Neural progenitor cell (in vitro differentiated cells): ENCODE measurements at regions not wholly inside any gene's neighbourhood (a gene's known extent, or its start where the extent isn't known, plus 50 kb on each side); places are given as distances from the start of the nearest gene placed in this dataset.

ENCODE experiments used
- DNase-seq: peaks from one replicate; pipeline ENCODE4 v3.0.0-alpha.2; 2016; ENCODE audit warnings: low spot score
- H2AFZ ChIP-seq: fragments of 200-600 bp; sonication (generic); replicated peaks from 2 replicates; pipeline ENCODE4 v1.6.1; 2016; ENCODE audit warnings: antibody characterized with exemption
- H3F3A ChIP-seq: fragments of 200-600 bp; sonication (generic); 2 replicates; pipeline ENCODE4 v1.6.1; 2016; ENCODE audit warnings: antibody characterized with exemption, low read depth
- H3K27ac ChIP-seq: fragments of 200-600 bp; sonication (generic); 2 replicates; pipeline ENCODE4 v1.5.1; 2016; ENCODE audit warnings: mild to moderate bottlenecking
- H3K27me3 ChIP-seq: fragments of 200-600 bp; sonication (generic); 2 replicates; pipeline ENCODE4 v1.6.1; 2016; ENCODE audit warnings: mild to moderate bottlenecking, moderate library complexity
- H3K36me3 ChIP-seq: fragments of 200-600 bp; sonication (generic); 2 replicates; pipeline ENCODE4 v1.5.1; 2016
- H3K4me1 ChIP-seq: fragments of 200-600 bp; sonication (generic); 2 replicates; pipeline ENCODE4 v1.6.1; 2016; ENCODE audit warnings: mixed run types
- H3K4me2 ChIP-seq: fragments of 200-600 bp; sonication (generic); 2 replicates; pipeline ENCODE4 v1.6.1; 2016
- H3K4me3 ChIP-seq: fragments of 200-600 bp; sonication (generic); 2 replicates; pipeline ENCODE4 v1.5.1; 2016
- H3K79me2 ChIP-seq: fragments of 200-600 bp; sonication (generic); 2 replicates; pipeline ENCODE4 v1.6.1; 2016; ENCODE audit warnings: low read depth
- H3K9ac ChIP-seq: fragments of 200-600 bp; sonication (generic); 2 replicates; pipeline ENCODE4 v1.6.1; 2016
- H3K9me3 ChIP-seq: fragments of 200-600 bp; sonication (generic); 2 replicates; pipeline ENCODE4 v1.5.1; 2016; ENCODE audit warnings: low read depth
- H4K20me1 ChIP-seq: fragments of 200-600 bp; sonication (generic); 2 replicates; pipeline ENCODE4 v1.6.1; 2016; ENCODE audit warnings: low read depth
- H3K27ac Mint-ChIP-seq: 3 replicates; pipeline ENCODE4 v1.8.0; 2021; ENCODE audit warnings: mixed read lengths
- H3K27me3 Mint-ChIP-seq: 2 replicates; pipeline ENCODE4 v1.8.0; 2022; ENCODE audit warnings: low read depth, mild to moderate bottlenecking, inconsistent platforms, moderate library complexity, mixed read lengths; ENCODE audit not compliant: insufficient read depth
- H3K36me3 Mint-ChIP-seq: 3 replicates; pipeline ENCODE4 v1.8.0; 2021; ENCODE audit warnings: mixed read lengths
- H3K4me1 Mint-ChIP-seq: 3 replicates; pipeline ENCODE4 v1.8.0; 2021; ENCODE audit warnings: mixed read lengths
- H3K4me3 Mint-ChIP-seq: 3 replicates; pipeline ENCODE4 v1.8.0; 2021; ENCODE audit warnings: mild to moderate bottlenecking, moderate library complexity, mixed read lengths
- H3K9me3 Mint-ChIP-seq: 3 replicates; pipeline ENCODE4 v1.8.0; 2020; ENCODE audit warnings: mixed read lengths
- EZH2 ChIP-seq: fragments of 200-600 bp; sonication (generic); IDR thresholded peaks from 2 replicates; pipeline ENCODE4 v1.6.1; 2017; ENCODE audit warnings: antibody characterized with exemption, mild to moderate bottlenecking, moderate library complexity
- EZH2phosphoT487 ChIP-seq: fragments of 200-600 bp; sonication (generic); IDR thresholded peaks from 2 replicates; pipeline ENCODE4 v1.6.1; 2017; ENCODE audit warnings: antibody characterized with exemption
- TF ChIP-seq, protein P1 (sequence below): fragments of 200-600 bp; sonication (generic); IDR thresholded peaks from 2 replicates; pipeline ENCODE4 v1.5.1; 2017; ENCODE audit warnings: antibody characterized with exemption, mild to moderate bottlenecking

DNA sequence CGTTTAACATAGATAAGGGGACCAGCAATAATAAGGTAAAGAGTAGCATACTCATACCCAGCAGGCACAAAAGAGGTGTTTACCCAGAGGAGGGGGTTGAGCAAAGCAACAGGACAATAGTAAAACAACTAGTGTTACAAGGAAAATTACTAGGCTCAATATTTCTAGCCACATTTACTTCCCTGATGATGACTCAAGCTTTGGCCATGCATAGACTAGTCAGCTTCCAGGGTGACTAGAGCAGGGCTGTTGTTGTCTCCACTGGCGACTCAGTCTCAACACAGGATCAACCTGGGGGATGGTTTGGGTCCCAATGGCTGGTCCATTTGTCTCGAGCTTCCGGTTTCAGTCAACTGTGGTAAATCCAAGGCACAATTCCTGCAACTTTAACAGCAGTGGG, 217.7 kb upstream of the KCND2 start:
- H3K36me3 Mint-ChIP-seq, result no peaks in the 10 kb centered on the region
- Histone ChIP-seq H3K4me1 (no peaks in the 10 kb centered on the region), H3K4me2 (no peak overlapping the region), H3K9ac (no peak overlapping the region), H3K36me3 (no peaks in the 10 kb centered on the region), H3K27ac (no peak overlapping the region), H2AFZ (no peak overlapping the region), H3K79me2 (no peaks in the 10 kb centered on the region), H4K20me1 (no peaks in the 10 kb centered on the region), H3K4me3 (no peak overlapping the region), H3K27me3 (no peaks in the 10 kb centered on the region), H3K9me3 (no peaks in the 10 kb centered on the region), H3F3A (no peaks in the 10 kb centered on the region)
- H3K27me3 Mint-ChIP-seq, result peaks cover 5% of the 10 kb centered on the region
- TF ChIP-seq, protein P1, sequence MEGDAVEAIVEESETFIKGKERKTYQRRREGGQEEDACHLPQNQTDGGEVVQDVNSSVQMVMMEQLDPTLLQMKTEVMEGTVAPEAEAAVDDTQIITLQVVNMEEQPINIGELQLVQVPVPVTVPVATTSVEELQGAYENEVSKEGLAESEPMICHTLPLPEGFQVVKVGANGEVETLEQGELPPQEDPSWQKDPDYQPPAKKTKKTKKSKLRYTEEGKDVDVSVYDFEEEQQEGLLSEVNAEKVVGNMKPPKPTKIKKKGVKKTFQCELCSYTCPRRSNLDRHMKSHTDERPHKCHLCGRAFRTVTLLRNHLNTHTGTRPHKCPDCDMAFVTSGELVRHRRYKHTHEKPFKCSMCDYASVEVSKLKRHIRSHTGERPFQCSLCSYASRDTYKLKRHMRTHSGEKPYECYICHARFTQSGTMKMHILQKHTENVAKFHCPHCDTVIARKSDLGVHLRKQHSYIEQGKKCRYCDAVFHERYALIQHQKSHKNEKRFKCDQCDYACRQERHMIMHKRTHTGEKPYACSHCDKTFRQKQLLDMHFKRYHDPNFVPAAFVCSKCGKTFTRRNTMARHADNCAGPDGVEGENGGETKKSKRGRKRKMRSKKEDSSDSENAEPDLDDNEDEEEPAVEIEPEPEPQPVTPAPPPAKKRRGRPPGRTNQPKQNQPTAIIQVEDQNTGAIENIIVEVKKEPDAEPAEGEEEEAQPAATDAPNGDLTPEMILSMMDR, result no peak
- TF ChIP-seq EZH2phosphoT487 (no peak), EZH2 (no peak)
- peaks cover 6% of the 10 kb centered on the region for H3K4me1 Mint-ChIP-seq
- H3K9me3 Mint-ChIP-seq, result no peaks in the 10 kb centered on the region
- H3K4me3 Mint-ChIP-seq, result no peak overlapping the region
- no peak overlapping the region for H3K27ac Mint-ChIP-seq
- DNase-seq, result no peak

DNA sequence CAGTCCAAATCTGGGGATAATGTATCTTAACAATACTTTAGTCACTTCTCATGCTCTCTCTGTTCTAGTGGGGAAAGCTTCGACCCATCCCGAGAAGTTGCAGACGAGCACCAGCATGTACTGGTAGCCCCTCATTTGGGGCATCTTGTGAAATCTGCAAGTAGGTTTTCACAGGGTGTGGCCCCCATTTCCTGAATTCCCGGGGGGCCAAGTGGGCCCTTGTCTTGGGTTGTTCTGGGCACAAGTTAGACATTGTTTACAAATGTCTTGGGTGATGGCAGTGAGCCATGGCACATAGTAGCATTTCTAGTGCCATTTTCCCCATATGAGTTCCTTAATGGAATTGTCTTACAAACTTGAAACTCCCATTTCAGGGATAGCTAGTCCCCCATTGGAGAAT, 216.7 kb upstream of the KCND2 start:
- no peak for TF ChIP-seq EZH2
- TF ChIP-seq, protein P1, result no peak
- no peak for TF ChIP-seq EZH2phosphoT487
- no peaks in the 10 kb centered on the region for H3K9me3 ChIP-seq
- H3K4me2 ChIP-seq, result no peak overlapping the region
- H3K9ac ChIP-seq, result no peak overlapping the region
- H2AFZ ChIP-seq, result no peak overlapping the region
- no peak overlapping the region for H3K4me3 ChIP-seq
- peaks cover 5% of the 10 kb centered on the region for H3K27me3 Mint-ChIP-seq
- H3K79me2 ChIP-seq, result no peaks in the 10 kb centered on the region
- no peaks in the 10 kb centered on the region for H3K36me3 Mint-ChIP-seq
- peaks cover 6% of the 10 kb centered on the region for H3K4me1 Mint-ChIP-seq
- H3F3A ChIP-seq, result no peaks in the 10 kb centered on the region
- no peaks in the 10 kb centered on the region for H3K36me3 ChIP-seq
- H3K4me3 Mint-ChIP-seq, result no peak overlapping the region
- no peak overlapping the region for H3K27ac ChIP-seq
- H3K27me3 ChIP-seq, result no peaks in the 10 kb centered on the region
- DNase-seq, result no peak
- H3K4me1 ChIP-seq, result no peaks in the 10 kb centered on the region
- no peaks in the 10 kb centered on the region for H3K9me3 Mint-ChIP-seq
- no peak overlapping the region for H3K27ac Mint-ChIP-seq
- no peaks in the 10 kb centered on the region for H4K20me1 ChIP-seq

DNA sequence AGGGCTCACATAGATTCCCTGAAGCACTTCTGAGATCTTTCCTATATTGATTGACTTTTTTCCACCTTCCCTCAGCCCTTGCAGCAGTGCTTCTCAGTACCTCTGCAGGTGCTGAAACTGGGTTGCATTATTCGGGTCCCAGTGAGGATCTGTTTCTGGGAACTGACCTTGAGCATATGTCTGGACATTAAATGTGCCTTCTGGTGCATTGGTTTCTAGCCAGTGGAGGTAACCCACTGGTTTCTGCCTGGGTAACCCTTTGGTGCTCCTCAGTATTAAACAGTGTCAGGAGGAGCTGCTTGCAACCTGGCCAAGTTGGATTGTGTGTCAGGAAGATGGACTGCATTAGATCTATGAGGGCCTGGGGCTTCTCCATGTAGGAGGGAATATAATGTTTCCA, 213.3 kb upstream of the KCND2 start:
- Mint-ChIP-seq H3K4me1 (no peaks in the 10 kb centered on the region), H3K4me3 (no peak overlapping the region), H3K36me3 (no peaks in the 10 kb centered on the region), H3K27ac (no peak overlapping the region), H3K9me3 (no peaks in the 10 kb centered on the region), H3K27me3 (peaks cover 4% of the 10 kb centered on the region)
- Histone ChIP-seq H3K4me3 (no peak overlapping the region), H2AFZ (no peak overlapping the region), H3K4me2 (no peak overlapping the region), H3K36me3 (no peaks in the 10 kb centered on the region), H3K27me3 (no peaks in the 10 kb centered on the region), H3K4me1 (no peaks in the 10 kb centered on the region), H4K20me1 (no peaks in the 10 kb centered on the region), H3F3A (no peaks in the 10 kb centered on the region), H3K9ac (no peak overlapping the region), H3K9me3 (no peaks in the 10 kb centered on the region), H3K27ac (no peak overlapping the region), H3K79me2 (no peaks in the 10 kb centered on the region)
- TF ChIP-seq, protein P1, result no peak
- TF ChIP-seq EZH2, result no peak
- TF ChIP-seq EZH2phosphoT487, result no peak
- no peak for DNase-seq

DNA sequence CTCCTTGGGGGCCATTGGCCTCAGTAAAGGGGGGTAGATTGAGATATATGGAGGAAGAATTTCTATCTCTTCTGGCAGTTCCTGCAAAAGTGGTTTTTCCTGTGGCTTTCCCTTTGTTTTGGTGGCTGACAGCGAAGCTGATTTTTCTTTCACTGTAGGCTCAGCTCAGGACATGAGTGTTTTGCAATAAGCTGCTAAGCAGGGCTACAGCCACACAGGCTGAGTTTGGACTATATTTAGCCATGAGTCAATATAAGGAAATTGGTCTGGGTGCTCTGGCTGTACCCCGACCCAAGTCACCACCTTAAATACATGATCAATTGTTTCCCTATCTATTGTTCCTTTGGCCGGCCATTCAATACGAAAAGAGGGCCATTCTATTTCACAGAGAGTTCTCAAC, 212.7 kb upstream of the KCND2 start:
- Mint-ChIP-seq H3K4me1 (no peaks in the 10 kb centered on the region), H3K27ac (no peak overlapping the region), H3K4me3 (no peak overlapping the region), H3K36me3 (no peaks in the 10 kb centered on the region), H3K27me3 (peaks cover 3% of the 10 kb centered on the region), H3K9me3 (no peaks in the 10 kb centered on the region)
- DNase-seq, result no peak
- H3F3A ChIP-seq, result no peaks in the 10 kb centered on the region
- TF ChIP-seq, protein P1, result no peak
- no peak for TF ChIP-seq EZH2phosphoT487
- TF ChIP-seq EZH2, result no peak
- no peaks in the 10 kb centered on the region for H3K9me3 ChIP-seq
- H3K4me1 ChIP-seq, result no peaks in the 10 kb centered on the region
- no peak overlapping the region for H3K4me2 ChIP-seq
- no peaks in the 10 kb centered on the region for H3K79me2 ChIP-seq
- H3K27ac ChIP-seq, result no peak overlapping the region
- H3K9ac ChIP-seq, result no peak overlapping the region
- no peaks in the 10 kb centered on the region for H3K27me3 ChIP-seq
- H2AFZ ChIP-seq, result no peak overlapping the region
- H3K36me3 ChIP-seq, result no peaks in the 10 kb centered on the region
- H4K20me1 ChIP-seq, result no peaks in the 10 kb centered on the region
- H3K4me3 ChIP-seq, result no peak overlapping the region
